ENCODE measurements at regions not wholly inside any gene's neighbourhood (a gene's known extent, or its start where the extent isn't known, plus 50 kb on each side); places are given as distances from the start of the nearest gene placed in this dataset.

- DNase-seq (ENCODE audit: low spot score), result no peak
Measured at GRCh38 chr18:27762054-27762453, 414.9 kb downstream of the CDH2 start.

- DNase-seq (ENCODE audit: low spot score), result no peak
Measured at GRCh38 chr18:27752944-27753343, 424.0 kb downstream of the CDH2 start.

- DNase-seq (ENCODE audit: low spot score), result no peak
Measured at GRCh38 chr18:27750923-27751322, 426.0 kb downstream of the CDH2 start.

DNA sequence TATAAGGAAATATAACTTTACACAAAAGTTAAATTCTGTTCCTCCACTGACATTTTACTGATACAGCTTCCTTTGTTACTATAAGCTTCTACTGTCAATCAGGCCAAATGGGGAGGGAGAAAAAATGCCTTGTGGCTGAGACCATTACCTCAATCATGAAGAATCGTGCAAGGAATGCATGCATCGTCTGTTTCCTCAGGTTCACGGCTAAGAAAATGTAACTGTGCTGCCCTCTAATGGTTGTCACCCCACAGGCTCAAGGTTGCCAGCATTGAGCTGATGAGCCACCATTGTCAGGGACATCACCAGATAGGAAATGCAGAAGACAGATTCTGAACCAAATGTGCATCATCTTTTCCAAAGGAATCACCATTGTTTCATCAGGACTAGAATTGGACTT, 426.9 kb downstream of the CDH2 start:
- DNase-seq (ENCODE audit: low spot score), result no peak

GRCh38 chr18:27749194-27749593, 427.7 kb downstream of the CDH2 start:
- no peak for DNase-seq (ENCODE audit: low spot score)

DNA sequence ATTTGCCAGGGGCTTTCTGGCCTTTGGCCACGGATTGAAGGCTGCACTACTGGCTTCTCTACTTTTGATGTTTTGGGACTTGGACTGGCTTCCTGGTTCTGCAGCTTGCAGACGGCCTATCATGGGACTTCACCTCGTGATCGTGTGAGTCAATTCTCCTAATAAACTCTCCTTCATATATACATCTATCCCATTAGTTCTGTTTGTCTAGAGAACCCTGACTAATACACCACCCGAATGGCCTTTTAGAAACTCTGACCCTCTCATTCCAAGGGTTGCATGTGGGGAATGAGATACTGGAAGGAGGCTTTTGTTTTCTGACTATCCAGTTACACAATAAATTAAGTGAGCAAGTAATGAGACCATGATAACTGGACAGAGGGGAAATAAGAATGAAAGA, 430.7 kb downstream of the CDH2 start:
- no peak for DNase-seq (ENCODE audit: low spot score)

- no peak for DNase-seq (ENCODE audit: low spot score)
Measured at GRCh38 chr18:27735117-27735516, 441.8 kb downstream of the CDH2 start.

DNA sequence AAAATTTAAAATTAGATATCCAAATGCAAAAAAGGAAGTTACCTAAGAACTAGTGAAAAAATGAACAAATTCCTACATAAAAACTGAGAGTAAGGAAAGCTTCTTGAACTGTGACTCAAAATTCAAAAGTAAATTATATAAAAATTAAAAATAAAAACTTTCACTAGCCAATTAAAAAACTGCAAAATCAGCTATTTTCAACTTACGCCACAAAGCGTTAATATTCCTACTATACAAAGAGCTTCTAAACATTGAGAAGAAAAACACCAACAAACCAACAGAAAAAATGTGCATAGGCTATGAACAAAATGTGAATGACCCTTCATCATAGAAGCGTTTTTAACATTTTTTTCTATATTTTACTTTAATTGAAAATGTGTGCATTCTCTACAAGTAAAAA, 445.7 kb downstream of the CDH2 start:
- no peak for DNase-seq (ENCODE audit: low spot score)

GRCh38 chr18:27728659-27729058, 448.3 kb downstream of the CDH2 start:
- DNase-seq (ENCODE audit: low spot score), result no peak

DNA sequence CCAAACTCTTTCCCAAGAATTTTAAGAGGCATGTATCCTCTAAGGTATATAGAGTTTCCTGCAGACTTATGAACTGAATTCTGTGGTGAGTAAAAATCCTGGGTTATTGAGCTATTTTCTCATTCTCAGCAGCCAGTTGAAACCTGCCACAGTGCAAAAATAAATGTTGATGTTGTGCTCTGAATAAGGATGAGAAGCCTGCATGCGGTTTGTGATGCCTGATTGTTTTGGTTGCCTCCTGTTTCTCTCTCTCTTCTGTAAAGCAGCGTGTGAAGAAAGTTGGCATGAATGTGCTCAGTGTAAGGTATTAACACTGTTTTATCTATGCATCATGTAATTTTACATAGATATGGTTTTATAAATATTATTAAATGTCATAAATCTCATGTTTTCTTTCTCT, 452.6 kb downstream of the CDH2 start:
- DNase-seq (ENCODE audit: low spot score), result no peak

DNA sequence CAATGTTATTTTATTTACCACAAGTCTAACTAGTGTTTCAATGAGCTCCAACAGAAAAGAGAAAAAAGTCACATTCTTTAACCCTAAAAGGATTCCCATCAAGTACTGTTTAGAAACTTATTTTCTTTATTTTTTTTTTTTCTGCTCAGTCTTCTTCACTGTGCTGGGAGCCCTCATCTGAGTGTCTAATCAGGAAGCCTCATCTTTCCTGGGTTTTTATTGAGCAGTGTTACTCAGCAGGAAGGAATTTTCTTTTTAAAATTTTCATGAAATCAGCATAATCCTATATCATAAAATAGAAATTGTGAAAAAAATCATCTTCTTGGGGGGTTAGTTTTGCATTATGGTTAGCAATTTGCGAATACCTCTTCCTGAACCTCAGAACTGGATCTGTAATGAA, 453.8 kb downstream of the CDH2 start:
- DNase-seq (ENCODE audit: low spot score), result no peak

- no peak for DNase-seq (ENCODE audit: low spot score)
Measured at GRCh38 chr18:27719680-27720079, 457.2 kb downstream of the CDH2 start.

- DNase-seq (ENCODE audit: low spot score), result no peak
Measured at GRCh38 chr18:27717816-27718215, 459.1 kb downstream of the CDH2 start.

GRCh38 chr18:27717250-27717649, 459.7 kb downstream of the CDH2 start:
- no peak for DNase-seq (ENCODE audit: low spot score)

DNA sequence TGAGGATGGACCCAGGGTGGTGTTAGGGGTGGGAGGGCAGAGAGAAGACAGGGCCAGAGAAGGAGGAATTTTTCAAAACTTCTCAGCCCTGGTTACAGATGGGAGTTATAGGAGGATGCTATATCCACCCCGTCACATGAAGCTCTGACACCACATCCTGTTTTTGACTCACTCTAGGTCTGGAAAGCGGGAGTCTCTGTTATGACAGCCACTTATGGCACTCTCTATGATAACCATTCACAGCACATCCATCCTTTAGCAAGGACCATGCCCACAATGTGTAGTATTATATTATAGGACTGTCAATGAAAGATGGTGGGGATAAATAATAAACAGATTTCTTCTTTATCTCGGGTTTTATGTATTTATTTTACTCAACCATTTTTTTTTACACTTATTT, 461.2 kb downstream of the CDH2 start:
- DNase-seq (ENCODE audit: low spot score), result no peak

GRCh38 chr18:27713738-27714095, 463.2 kb downstream of the CDH2 start:
- no peak for DNase-seq (ENCODE audit: low spot score)

- DNase-seq (ENCODE audit: low spot score), result no peak
Measured at GRCh38 chr18:27713037-27713737, 463.7 kb downstream of the CDH2 start.

GRCh38 chr18:27712066-27712465, 464.9 kb downstream of the CDH2 start:
- no peak for DNase-seq (ENCODE audit: low spot score)

DNA sequence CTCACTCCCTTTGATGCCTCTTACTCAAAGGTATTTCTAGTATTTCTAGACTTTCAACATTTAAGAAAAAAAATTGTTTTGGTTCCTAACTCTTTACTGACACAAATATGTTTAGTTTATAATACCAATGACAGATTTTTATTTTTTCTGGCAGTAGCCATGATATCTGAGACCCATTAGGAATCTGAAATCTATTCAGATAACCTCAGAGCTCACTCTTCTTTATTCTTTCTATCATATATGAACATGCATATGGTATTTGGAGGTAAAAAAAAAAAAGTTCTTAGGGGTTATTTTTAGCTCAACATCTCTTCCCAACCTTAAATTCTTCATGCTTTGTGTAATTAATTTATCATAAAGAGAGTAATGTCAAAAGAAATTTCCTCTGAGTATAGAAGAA, 465.5 kb downstream of the CDH2 start:
- DNase-seq (ENCODE audit: low spot score), result no peak

DNA sequence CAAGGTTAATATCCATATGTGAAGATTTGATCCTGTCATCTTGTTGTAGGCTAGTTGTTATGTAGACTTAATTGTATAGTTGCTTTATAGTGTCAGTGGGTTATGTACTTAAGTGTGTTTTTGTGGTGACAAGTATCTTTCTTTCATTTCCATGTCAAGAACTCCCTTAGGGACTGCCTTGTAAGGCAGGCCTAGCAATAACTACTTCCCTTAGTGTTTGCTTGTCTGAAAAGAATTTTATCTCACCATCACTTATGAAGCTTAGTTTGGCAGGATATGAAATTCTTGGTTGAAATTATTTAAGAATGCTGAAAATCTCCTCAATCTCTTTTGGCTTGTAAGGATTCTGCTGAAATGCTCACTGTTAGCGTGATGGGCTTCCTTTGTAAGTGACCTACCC, 467.6 kb downstream of the CDH2 start:
- no peak for DNase-seq (ENCODE audit: low spot score)

DNA sequence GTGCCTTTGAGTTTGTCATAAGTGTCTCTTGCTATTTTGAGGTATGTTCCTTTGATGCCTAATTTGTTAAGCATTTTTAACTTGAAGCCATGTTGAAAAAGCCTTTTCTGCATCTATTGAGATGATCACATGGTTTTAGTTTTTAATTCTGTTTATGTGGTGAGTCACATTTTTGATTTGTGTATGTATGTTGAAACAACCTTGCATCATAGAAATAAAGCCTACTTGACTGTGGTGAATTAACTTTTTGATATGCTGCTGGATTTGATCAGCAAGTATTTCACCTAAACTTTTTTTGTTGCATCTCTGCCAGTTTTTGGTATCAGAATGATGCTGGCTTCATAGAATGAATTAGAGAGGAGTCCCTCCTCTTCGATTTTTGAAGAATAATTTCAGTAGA, 469.7 kb downstream of the CDH2 start:
- no peak for DNase-seq (ENCODE audit: low spot score)

DNA sequence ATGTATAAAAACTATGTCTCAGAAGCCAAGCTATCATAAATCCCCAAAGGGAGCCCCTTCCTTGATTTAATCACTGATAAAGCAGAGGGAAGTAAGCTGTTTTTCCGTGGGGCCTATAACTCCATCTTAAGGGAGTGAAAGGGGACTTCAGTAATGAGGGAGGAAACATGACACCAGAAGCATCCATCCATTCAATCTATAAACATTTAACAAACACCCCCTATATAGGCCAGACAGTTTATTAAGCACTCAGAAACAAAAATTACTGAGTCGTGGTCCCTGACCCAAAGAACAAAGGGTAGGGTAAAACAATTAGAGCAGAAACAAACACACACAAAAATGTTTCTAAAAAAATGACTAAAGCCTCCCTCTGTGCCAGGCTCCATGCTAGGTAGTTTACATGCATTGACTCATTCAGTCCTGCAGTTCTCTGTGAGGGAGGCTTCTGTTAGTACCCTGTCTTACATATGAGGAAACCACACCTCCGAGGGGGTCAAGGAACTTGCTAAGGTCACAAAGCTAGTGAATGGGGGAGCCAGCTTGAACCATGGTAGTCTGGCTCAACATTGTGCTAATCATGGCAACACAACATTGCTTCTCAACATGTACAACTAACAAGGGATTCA, 472.1 kb downstream of the CDH2 start:
- DNase-seq (ENCODE audit: low spot score), result no peak

DNA sequence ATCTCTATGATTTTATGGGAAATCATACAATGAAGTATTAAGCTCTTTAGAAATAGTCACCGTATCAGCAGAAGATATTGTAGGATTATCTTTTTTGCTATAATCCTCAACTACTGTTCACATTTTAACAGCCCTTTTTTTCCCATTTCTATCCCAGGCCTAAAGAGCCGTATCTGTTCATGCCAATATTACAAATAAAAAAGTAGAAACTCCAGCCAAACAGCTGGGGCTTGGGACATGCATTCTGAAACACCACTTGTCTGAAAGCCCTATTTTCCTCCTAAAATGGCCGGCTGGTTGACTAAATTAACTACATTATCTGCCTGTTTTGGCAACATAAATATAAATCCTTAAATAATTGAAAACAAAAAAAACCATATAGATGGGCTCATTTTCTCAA, 477.8 kb downstream of the CDH2 start:
- no peak for DNase-seq (ENCODE audit: low spot score)

DNA sequence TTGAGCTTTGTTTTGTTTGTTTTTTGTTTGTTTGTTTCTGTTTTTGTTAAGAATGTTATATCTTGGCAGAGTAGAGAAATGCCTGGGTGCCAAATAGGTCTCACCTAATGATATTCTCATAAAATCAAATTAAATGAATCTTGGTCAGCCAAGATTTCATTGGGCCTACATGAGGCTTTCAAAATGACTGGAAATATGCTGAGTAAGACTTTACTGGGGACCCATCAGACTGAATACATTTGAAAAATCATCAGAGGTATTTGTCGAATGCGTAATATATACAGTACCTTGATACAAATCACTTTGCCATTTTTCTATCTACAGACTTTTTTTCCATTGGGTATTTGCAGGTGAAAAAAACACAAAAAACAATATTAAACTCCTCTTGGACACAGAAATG, 480.8 kb downstream of the CDH2 start:
- DNase-seq (ENCODE audit: low spot score), result no peak

Measured in SW480 (cell line).